ENCODE measurements at regions not wholly inside any gene's neighbourhood (a gene's known extent, or its start where the extent isn't known, plus 50 kb on each side); places are given as distances from the start of the nearest gene placed in this dataset.
"Not testable (repeated sequence)": the region's sequence is repeated elsewhere in the genome, so short reads cannot be mapped to it uniquely, and the experiment has no call there.

DNA sequence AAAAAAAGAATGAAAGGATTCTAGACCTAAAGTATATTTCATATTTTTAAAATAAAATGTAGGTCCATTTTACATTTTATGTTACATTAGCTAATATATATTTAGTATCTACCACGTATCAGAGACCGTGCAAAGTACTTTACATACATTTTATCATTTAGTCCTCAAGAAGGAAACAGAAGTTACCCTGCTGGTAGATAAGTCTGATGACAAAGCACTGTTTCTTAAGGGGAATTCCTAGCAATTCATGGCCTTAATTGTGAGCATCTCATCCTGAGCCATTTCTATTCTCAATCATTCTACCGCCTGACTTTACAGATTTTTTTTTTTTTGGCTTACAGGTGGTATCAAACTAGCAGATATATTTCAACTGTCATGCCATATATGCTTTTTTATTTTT, 367.7 kb downstream of the PRELID2 start:
- no peak for DNase-seq (ENCODE audit: extremely low read depth in 1 of 2, low read depth in 1 of 2)

DNA sequence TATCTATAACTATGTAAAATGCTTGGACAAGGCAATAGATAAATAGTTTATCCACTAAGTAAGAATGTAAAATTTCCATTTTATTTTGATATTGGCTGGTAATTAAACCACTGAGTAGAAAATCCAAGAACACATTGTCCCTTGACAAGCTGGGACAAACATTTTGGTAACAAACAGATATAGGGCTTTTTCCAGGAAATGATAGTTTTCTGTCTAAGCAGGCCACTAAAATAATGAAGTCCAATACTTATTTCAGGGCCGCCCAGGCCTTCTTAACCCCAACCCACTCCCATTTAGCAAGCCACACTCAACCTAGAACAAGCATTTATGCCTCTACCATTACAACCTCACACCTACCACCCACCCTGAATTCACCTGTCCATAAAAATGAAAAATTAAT, 368.6 kb downstream of the PRELID2 start:
- DNase-seq (ENCODE audit: extremely low read depth in 1 of 2, low read depth in 1 of 2) = no peak

DNA sequence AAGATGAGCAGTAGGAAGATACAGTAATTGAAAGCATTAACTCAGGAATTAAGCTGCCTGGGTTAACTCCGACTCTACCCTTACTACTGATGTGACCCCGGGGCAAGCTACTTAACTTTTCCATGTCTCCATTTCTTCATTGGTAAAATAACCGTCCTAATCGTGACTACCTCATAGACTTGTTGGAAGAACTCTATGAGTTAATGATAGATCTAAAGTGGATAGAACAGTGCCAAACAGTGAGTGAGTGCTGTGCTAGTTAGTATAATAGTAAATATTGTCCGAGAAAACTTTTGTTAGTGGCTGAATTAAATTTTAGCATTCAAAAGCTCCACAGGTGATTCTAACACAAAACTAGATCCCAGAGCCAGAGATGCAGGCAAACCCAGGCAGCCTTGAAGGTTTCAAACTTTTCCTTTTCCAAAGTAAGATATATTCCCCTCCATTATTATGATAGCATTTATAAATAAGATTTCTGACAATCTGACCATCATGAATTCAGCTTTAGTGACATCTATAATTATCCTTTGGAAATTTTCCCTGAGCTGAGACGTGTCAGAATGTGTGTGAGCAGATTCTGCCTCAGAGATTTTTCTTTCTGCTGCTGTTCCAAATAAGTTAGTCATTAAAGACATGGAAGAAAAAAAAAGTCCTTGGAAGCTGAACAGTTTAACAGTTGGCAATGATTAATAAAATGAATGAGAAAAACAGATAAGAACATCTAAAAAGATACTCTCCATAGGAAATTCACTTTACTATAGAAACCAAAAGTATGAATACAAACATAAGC, 369.5 kb downstream of the PRELID2 start:
- no peak for DNase-seq (ENCODE audit: extremely low read depth in 1 of 2, low read depth in 1 of 2)

DNA sequence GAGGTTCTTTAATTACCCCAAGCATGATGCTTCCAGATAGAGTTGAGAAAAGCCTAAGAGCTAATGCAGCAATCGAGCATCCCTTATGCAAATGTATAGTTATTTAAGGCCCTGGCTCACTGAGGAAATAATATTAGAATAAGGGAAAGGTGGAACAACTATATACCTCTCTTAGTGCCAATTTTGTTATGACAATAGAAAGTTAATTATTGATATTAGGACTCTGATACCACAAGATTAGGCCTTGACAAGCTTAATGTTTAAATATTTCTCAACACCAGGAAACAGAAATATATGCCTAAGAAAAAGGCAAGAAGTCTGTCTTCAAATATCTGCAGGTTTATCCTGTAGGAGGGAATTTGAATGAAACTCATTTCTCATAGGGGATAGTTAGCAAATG, 371.0 kb downstream of the PRELID2 start:
- no peak for DNase-seq (ENCODE audit: extremely low read depth in 1 of 2, low read depth in 1 of 2)

DNA sequence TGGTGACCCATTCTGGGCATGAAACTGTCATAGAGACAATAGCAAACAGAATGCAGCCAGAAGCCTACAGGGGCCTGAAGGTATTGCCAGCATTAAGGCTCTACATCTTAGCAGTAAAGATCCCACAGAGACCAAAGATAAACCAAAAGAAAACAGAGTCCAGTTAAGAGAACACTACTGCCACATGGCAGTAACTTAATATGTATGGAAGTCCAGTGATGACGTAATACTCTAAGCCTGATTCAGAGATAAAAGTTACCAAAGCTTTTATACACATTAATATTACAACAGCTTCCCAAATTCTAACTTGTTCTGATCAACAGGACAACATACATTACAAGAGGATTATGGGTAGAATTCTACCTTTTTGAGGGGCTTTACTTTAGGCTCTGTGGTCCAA, 371.5 kb downstream of the PRELID2 start:
- no peak for DNase-seq (ENCODE audit: extremely low read depth in 1 of 2, low read depth in 1 of 2)

DNA sequence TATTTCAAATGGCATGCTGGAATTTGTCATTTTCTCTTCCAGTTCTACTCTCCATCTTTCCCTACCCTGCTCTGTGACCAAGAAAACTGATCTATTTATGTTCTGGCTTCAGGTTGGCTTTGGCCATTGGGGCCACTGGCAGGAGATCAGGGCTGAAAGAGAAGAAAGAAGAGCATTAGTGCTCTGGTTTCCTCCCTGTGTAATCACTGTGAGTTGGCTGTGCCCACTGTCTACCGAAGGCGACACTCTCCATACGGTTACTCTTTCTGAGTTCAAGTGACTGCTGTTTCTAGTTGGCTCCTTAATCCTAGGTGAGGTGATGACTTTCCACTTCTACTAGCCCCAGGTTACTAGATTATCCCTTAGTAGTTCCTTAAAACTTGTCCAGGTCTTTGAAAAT, 372.6 kb downstream of the PRELID2 start:
- no peak for DNase-seq (ENCODE audit: extremely low read depth in 1 of 2, low read depth in 1 of 2)

DNA sequence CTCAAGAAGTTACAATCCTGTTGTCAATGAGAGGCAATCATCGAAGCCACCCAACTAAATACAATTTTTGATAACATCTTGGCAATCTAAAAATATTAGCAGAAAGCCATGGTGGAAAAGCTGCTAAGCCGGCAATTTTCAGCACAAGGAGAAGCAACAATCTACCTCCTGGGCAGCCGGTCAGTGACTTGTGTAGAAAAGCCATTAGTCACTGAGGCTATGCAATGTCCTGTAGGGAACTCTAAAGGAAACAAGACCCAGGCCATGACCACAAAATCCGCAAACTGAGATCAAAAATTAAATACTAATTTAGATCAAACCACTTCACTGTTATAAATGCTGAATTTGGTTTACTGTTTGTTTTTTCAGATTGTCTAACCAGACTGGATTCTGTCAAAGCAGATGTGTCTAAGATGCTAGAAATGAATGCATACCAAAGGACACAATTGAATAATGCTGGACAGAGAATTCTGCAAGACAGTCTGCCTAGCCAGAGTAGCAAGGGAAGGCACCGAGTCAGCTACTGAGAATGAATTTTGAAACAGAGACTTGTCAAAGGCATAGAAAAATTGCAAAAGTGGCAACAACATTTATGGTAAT, 384.8 kb downstream of the PRELID2 start:
- DNase-seq (ENCODE audit: extremely low read depth in 1 of 2, low read depth in 1 of 2) = no peak

DNA sequence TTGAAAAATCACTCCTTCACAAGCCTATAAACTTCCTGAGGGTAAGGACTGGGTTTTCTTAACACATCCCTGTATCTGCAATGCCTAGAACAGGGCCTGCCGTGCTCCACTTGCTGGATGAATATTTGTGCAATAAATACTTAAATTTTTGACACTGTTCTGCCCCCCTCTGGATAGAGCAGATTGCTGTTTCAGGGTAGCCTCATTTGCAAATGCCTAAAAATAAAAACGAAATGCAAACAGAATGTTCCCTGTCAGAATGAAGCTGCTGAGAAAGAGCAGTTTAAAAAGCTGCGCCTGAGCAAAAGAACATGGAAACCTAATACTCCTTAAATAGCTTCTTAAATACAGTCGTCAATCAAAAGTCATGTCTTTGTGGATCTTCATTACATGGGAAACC, 385.3 kb downstream of the PRELID2 start:
- no peak for DNase-seq (ENCODE audit: extremely low read depth in 1 of 2, low read depth in 1 of 2)

DNA sequence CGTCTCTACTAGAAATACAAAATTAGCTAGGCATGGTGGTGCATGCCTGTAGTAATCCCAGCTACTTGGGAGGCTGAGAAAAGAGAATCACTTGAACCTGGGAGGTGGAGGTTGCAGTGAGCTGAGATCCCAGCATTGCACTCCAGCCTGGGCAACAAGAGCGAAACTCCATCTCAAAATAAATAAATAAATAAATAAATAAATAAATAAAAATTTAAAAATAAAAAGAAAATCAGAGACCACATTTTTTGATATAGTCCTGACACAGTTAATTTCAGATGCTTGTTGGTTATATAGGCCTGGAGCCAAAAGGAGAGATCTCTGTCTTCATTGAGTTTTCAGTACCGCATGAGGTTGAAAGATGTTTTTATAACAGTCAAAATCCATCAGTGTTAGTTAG, 388.3 kb downstream of the PRELID2 start:
- not testable (repeated sequence) for DNase-seq (ENCODE audit: extremely low read depth in 1 of 2, low read depth in 1 of 2)

DNA sequence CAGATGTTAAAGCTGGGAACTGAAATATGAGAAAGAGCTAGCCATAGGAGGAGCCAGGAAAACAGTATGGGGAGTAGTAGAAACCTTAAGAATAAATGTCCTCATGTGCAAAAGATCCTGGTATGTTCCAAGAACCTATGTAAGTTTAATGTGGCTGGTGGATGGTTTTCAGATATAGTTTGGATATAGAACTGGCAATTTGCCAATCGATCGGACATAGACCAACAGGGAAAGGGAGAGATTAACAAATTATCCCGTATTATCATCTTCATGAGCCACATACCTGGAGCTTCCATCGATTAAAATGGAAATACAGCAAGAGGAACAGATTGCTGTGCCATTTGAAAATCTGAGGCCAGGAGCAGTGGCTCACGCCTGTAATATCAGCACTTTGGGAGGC, 388.7 kb downstream of the PRELID2 start:
- no peak for DNase-seq (ENCODE audit: extremely low read depth in 1 of 2, low read depth in 1 of 2)

DNA sequence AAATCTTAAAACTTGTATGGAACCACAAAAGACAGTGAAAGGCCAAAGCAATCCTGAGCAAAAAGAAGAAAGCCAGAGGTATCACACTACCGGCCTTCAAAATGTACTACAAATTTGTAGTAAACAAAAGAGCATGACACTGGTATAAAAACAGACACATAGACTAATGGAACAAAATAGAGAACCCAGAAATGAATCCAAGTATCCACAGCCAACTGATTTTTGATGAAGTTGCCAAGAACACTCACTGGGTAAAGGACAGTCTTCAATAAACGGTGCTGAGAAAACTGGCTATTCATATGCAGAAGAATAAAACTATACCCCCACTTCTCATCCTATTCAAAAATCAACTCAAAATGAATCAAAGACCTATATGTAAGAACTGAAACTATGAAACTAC, 390.1 kb downstream of the PRELID2 start:
- DNase-seq (ENCODE audit: extremely low read depth in 1 of 2, low read depth in 1 of 2) = no peak

DNA sequence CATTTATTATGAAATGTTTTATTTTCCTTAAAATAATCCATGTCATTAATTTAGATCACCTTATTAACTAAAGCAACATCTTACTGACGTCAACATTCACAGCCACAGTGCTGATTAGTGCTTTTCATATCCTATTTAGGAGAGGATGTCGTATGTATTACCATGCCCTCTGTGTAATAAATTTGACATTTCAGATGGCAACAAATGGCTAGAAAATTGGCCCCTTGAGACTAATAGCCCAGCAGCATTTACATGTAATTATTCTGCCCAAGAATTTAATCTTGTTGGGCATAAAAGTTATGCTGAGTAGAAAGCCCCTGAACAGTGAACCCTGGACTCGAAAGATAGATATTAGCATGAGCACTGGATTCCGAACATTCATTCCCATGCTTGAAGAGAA, 391.2 kb downstream of the PRELID2 start:
- DNase-seq (ENCODE audit: extremely low read depth in 1 of 2, low read depth in 1 of 2) = no peak

DNA sequence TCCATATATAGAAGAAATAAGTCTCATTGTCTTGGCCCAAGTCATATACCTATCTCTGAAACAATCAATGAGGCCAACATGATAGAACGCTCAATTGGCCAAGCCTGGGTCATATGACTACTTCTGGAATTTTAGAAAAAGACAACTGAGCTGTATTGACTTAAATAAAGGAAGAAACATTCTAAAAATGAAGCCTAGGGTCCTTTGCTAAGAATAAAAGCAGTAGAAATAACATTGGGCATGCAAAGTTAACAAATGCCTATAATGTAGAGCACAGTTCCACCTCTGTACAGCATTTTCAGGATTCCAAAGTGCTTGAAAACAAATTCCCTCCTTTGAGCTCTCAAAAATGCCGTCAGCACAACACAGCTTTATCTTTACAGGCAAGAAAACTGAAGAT, 391.8 kb downstream of the PRELID2 start:
- no peak for DNase-seq (ENCODE audit: extremely low read depth in 1 of 2, low read depth in 1 of 2)

DNA sequence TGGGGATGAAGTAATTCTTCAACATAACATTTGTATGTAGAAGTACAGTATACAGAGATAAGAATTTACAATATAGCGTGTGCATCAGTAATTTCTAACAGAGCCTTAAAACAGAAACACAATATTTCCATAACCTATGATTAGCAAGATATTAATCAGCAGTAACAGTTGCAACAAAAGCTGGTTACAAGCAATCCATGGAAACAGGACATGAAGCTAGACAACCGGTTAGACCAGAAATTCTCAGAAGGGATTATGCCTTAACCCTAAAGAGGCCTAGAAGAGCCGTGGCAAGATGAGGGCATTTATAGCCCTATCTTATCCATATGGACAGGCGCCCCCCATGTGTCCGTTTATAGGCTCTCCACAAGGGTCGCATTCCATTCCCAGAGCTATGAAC, 392.5 kb downstream of the PRELID2 start:
- DNase-seq (ENCODE audit: extremely low read depth in 1 of 2, low read depth in 1 of 2) = not testable (repeated sequence)

DNA sequence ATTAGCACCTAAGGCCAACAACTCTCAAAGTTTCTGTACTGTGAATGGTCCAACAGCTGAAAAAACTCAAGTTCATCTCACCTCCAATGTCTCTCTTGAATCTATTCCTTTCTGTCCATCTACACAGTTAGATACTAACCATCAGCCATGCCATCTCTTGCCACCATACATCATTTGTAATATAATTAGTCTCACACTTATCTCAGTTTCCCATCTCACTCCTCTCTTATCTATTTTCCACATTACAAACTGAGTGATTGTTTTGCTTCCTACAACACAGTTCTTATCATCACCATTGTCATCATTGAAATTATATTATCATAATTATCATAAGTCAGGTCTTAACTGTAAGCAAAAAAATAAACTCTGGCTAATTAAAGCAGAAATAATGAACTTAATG, 393.9 kb downstream of the PRELID2 start:
- DNase-seq (ENCODE audit: extremely low read depth in 1 of 2, low read depth in 1 of 2) = no peak

DNA sequence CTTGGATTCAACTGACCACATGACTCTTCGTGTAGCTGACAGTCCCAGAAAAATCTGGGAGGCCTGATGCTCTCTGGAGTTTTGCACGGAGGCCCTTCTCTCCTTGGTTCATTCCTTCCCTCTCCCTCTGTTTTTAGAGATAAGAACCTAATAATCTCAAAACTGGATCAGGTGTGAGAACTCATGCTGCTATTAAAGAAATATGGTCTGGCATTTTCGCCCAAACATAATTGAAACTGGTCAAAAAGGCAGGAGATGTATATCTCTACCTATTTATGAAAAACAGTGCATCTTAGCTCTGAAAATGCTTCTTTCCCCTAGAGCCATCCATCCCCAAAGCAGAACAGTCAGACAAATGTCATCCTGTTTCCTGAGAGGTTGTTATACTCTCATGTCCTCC, 397.5 kb downstream of the PRELID2 start:
- DNase-seq (ENCODE audit: extremely low read depth in 1 of 2, low read depth in 1 of 2) = no peak

DNA sequence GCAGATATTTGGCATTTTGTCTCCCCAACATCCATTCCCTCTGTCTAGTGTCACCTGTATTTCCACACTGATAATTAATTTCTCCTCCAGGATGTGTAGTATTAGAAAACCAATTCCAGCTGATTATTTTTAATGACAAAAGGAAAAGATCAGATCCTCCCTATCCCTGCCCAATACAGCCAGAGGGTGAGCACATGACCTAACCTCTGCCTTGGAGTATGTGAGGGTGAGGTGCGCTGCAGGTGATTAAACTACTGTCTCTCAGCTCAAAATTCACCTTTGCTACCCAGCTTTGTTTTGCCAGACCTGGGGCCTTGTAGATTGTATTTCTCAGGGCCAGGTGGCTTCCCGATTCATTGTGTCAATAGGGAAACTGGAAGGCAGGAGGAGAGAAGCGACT, 402.1 kb downstream of the PRELID2 start:
- no peak for DNase-seq (ENCODE audit: extremely low read depth in 1 of 2, low read depth in 1 of 2)

DNA sequence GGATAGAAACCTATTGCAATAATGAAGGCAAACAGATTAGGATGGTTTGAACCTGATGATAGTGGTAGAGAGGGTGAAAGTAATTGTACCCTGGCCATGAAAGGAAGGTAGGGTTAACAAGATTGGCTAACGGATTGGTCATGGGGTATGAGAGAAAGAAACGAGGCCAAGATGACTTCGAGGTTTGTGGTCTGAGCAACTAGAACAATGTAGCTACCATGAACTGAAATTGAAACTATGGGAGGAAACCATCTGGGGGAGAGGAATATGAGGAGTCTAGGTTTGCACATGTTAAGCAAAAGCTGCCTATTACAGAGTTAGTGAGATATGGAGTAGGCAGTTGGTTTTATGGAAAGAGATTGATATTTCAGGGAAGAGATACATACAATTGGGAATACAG, 406.0 kb downstream of the PRELID2 start:
- DNase-seq (ENCODE audit: extremely low read depth in 1 of 2, low read depth in 1 of 2) = no peak

DNA sequence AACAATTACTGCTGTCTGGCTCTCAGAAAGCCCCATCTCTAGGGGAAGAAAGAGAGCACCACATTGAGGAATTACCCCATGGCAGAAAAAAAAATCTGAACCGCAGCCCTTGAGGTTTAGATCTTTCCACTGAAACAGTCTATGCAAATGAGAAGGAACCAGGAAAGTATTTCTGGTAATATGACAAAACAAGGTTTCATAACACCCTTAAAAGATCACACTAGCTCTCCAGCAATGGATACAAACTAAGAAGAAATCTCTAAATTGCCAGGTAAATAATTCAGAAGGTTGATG, 427.1 kb downstream of the PRELID2 start:
- no peak for DNase-seq (ENCODE audit: extremely low read depth in 1 of 2, low read depth in 1 of 2)

DNA sequence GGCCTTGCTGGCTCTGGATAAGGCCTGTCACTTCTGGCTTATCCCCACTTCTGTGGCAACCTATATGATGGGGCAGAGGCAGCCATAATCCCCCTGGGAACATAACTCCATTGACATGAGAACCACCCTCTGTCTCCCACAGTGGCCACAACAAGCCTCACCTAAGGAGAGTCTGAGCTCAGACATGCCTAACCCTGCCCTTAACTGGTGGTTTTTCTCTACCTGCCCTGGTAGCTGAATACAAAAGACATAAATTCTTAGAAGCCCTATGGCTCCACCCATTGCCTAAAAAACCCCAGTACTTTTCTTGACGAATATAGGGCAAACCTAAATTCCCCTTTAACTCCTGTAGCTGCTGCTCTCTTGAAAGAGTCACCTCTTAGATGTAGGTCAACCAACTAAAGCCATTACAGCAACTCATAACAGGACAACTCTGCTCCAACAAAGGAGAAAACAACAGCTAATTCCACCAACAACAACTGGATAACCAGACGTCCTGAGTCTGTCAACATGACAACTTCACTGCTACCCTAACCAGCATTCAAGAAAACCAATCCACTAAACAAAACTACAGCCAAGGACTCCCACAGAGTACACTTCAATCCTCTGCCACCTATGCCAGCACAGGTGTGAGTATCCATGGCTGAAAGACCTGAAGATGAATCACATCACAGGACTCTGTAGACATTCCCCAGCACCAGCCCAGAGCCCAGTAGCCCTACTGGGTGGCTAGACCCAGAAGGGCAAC, 427.7 kb downstream of the PRELID2 start:
- no peak for DNase-seq (ENCODE audit: extremely low read depth in 1 of 2, low read depth in 1 of 2)

DNA sequence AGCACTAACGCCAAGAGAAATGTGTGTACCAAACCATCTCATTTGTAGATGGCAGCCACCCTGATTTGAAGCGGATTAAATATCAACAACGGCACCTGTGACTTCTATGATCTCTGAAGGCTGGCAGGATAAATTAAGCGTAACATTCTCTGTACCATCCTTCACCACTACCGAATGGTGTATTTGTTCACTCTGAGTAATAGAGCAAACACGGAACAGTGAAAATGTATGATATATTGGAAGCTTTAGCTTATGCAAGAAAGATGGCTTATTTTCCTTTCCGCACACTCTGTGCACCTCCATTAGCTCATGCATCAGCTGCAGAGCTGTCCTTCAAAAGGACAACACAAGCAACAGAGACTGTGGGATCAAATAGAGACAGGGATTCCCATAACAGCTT, 431.1 kb downstream of the PRELID2 start:
- DNase-seq (ENCODE audit: extremely low read depth in 1 of 2, low read depth in 1 of 2) = no peak

DNA sequence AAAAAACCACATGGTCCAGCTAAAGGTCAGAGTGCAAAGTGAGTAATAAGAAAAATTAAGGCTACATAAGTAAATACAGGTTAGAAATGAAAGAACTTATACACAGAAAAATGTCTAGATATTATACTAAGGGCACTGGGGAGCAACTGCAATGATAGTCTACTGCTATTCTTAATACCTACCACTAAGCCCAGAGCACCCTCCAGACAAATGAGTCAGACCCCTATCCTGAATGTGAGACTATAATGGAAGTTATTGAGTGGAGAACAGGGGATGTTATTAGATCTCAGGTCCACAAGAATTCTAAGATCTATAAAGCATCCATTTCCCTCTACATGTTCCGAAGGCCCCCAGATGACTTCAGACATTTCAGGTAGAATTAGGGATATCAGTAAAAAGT, 438.3 kb downstream of the PRELID2 start:
- no peak for DNase-seq (ENCODE audit: extremely low read depth in 1 of 2, low read depth in 1 of 2)
